ENCODE measurements at regions not wholly inside any gene's neighbourhood (a gene's known extent, or its start where the extent isn't known, plus 50 kb on each side); places are given as distances from the start of the nearest gene placed in this dataset.

DNA sequence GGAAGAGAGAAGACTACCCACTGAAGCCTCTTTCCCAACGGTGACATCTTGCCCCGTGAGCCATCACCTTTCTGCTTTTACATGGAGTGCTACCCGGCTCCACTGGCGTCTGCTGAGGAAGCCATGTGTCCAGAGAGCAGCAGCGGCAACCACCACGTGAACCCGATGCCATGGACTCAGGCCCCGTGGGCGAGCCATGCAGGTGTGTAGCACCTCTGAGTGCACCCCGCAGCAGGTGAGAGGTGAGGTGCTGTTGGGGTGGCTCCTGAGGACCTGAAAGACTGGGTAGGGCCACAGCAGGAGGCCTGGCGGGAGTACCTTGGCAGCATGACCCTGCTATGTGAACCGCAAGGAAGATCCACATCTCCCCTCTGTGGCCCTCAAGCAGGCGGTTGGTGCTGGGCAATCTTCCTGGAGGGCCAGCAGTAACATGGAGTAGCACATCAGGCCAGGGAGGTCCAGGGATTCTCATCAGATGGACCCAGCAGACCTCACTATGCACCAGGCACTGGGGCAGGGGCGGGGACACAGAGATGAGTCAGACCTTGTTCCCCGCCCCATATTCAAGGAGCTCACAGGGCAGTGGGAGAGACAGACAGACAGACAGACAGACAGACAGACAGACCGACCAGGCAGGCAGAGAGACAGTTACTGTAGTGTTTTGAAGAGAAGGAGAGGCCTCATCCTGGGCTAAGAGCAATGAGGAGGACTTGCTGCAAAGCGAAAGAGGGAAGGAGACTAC is 129.6 kb downstream of the PAPOLA start:
- no peak overlapping the region for H3K4me3 Mint-ChIP-seq
- no peaks in the 10 kb centered on the region for H3K27me3 Mint-ChIP-seq
- H3K4me1 Mint-ChIP-seq (ENCODE audit: low read depth), result no peaks in the 10 kb centered on the region
- no peak overlapping the region for H3K27ac Mint-ChIP-seq
- H3K9me3 Mint-ChIP-seq (ENCODE audit: low read depth), result no peaks in the 10 kb centered on the region
- no peaks in the 10 kb centered on the region for H3K36me3 Mint-ChIP-seq

DNA sequence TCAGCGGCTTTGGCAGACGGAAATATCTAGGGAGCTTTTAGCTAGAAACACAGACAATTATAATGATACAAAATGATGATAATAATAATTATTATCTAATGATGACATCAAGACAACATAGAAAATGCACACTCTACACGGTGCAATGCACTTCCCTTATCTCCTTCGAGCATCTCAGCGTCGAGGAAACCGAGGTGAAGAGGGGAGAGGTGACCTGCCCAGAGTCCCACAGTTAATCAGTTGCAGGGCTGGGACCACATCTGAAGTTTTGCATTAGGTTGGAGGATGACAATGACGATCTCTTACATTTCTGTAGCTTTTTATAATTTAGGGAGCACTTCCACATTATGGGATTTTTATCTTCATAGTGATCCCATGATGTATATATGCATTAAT is 130.2 kb downstream of the PAPOLA start:
- no peaks in the 10 kb centered on the region for H3K36me3 Mint-ChIP-seq
- H3K9me3 Mint-ChIP-seq (ENCODE audit: low read depth), result no peaks in the 10 kb centered on the region
- H3K27ac Mint-ChIP-seq, result no peak overlapping the region
- no peaks in the 10 kb centered on the region for H3K4me1 Mint-ChIP-seq (ENCODE audit: low read depth)
- no peaks in the 10 kb centered on the region for H3K27me3 Mint-ChIP-seq
- no peak overlapping the region for H3K4me3 Mint-ChIP-seq

DNA sequence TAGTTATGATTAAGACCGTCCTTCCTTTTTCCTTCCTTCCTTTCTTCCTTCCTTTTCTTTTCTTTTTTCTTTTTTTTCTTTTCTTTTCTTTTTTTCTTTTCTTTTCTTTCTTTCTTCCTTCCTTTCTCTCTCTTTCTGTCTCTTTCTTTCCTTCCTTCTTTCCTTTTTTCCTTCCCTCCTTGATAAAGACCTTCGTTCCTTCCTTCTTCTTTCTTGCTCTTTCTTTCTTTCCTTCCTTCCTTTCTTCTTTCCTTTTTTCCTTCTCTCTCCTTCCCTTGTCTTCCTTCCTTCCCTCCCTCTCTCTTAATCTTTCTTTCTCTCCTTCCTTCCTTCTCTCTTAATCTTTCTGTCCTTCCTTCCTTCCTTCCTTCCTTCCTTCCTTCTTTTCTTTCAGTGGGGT is 130.9 kb downstream of the PAPOLA start:
- H3K27me3 Mint-ChIP-seq, result no peaks in the 10 kb centered on the region
- no peak overlapping the region for H3K4me3 Mint-ChIP-seq
- H3K9me3 Mint-ChIP-seq (ENCODE audit: low read depth), result no peaks in the 10 kb centered on the region
- H3K36me3 Mint-ChIP-seq, result no peaks in the 10 kb centered on the region
- H3K4me1 Mint-ChIP-seq (ENCODE audit: low read depth), result no peaks in the 10 kb centered on the region
- H3K27ac Mint-ChIP-seq, result no peak overlapping the region

DNA sequence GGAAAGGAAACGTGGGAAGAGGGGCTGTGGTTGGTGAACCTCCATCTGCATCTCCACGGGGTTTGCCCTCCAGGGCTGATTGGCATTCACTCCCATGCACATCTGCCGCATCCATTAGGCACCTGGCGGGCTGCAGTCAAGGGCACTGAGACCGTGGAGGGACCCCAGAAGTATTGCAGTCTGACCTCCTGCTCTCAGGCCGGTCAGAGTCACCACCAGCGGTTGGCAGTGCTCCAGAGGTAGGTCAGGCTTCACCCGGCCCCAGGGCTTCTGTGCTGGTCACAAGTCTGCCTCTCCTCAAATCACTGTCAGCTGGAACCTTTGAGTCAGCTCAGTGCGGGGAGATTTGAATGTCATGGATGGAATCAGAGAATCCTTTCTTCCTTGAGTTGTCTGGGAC is 132.3 kb downstream of the PAPOLA start:
- Mint-ChIP-seq H3K27me3 (no peaks in the 10 kb centered on the region), H3K36me3 (no peaks in the 10 kb centered on the region), H3K27ac (no peak overlapping the region), H3K9me3 (ENCODE audit: low read depth) (no peaks in the 10 kb centered on the region), H3K4me1 (ENCODE audit: low read depth) (no peaks in the 10 kb centered on the region), H3K4me3 (no peak overlapping the region)

- Mint-ChIP-seq H3K4me3 (no peak overlapping the region), H3K9me3 (ENCODE audit: low read depth) (no peaks in the 10 kb centered on the region), H3K27me3 (no peaks in the 10 kb centered on the region), H3K27ac (no peak overlapping the region), H3K36me3 (no peaks in the 10 kb centered on the region), H3K4me1 (ENCODE audit: low read depth) (no peaks in the 10 kb centered on the region)
Observed at GRCh38 chr14:96634896-96635295, 132.7 kb downstream of the PAPOLA start.

- H3K36me3 Mint-ChIP-seq, result no peaks in the 10 kb centered on the region
- H3K27me3 Mint-ChIP-seq, result no peaks in the 10 kb centered on the region
- no peaks in the 10 kb centered on the region for H3K9me3 Mint-ChIP-seq (ENCODE audit: low read depth)
- no peaks in the 10 kb centered on the region for H3K4me1 Mint-ChIP-seq (ENCODE audit: low read depth)
- H3K4me3 Mint-ChIP-seq, result no peak overlapping the region
- H3K27ac Mint-ChIP-seq, result no peak overlapping the region
Observed at GRCh38 chr14:96635850-96636249, 133.7 kb downstream of the PAPOLA start.

GRCh38 chr14:96637521-96637920 is 135.3 kb downstream of the PAPOLA start:
- no peaks in the 10 kb centered on the region for H3K27me3 Mint-ChIP-seq
- H3K4me3 Mint-ChIP-seq, result no peak overlapping the region
- H3K36me3 Mint-ChIP-seq, result no peaks in the 10 kb centered on the region
- no peak overlapping the region for H3K27ac Mint-ChIP-seq
- no peaks in the 10 kb centered on the region for H3K4me1 Mint-ChIP-seq (ENCODE audit: low read depth)
- no peaks in the 10 kb centered on the region for H3K9me3 Mint-ChIP-seq (ENCODE audit: low read depth)

DNA sequence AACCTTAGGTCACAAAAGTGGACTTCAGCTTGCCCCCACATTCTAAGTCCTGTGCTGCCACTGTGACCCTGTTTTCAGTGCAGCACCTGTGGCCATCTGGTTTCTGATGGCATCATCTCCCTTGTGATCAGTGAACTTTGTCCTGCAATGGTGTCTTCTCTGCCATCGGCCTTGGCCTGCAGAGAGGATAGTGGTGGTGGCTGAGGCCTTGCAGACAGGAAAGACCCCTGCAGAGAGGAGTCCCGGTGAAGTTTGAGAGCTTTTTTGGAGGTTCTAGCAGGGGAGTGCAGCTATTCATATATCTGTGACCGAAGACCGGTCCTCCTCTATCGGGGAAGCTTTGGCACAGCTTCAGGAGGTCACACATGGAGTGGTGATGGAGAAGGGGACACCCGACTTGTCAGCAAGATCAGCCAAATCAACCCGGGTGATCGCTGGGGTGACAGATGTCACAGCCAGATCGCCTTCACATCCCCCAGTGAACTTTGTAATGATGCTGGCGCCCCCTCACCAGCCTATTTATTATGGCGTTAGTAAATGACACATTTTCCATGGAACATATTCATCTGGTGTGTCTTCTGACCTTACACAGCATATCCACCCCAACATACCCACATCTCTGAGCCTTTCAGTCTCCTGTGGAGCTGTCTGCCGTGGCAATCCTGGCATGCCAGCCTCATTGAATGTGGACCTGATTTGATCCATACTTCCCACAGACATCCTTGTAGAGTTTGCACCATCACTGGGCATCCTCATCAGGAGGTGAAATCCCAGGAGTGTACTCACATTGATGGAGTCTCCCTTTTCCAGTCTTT is 136.1 kb downstream of the PAPOLA start:
- H3K36me3 Mint-ChIP-seq, result no peaks in the 10 kb centered on the region
- no peaks in the 10 kb centered on the region for H3K9me3 Mint-ChIP-seq (ENCODE audit: low read depth)
- H3K27me3 Mint-ChIP-seq, result no peaks in the 10 kb centered on the region
- no peak overlapping the region for H3K27ac Mint-ChIP-seq
- H3K4me1 Mint-ChIP-seq (ENCODE audit: low read depth), result no peaks in the 10 kb centered on the region
- no peak overlapping the region for H3K4me3 Mint-ChIP-seq

GRCh38 chr14:96639550-96639949 is 137.4 kb downstream of the PAPOLA start:
- H3K4me3 Mint-ChIP-seq, result no peak overlapping the region
- H3K4me1 Mint-ChIP-seq (ENCODE audit: low read depth), result no peaks in the 10 kb centered on the region
- no peaks in the 10 kb centered on the region for H3K36me3 Mint-ChIP-seq
- no peaks in the 10 kb centered on the region for H3K27me3 Mint-ChIP-seq
- H3K27ac Mint-ChIP-seq, result no peak overlapping the region
- no peaks in the 10 kb centered on the region for H3K9me3 Mint-ChIP-seq (ENCODE audit: low read depth)

- Mint-ChIP-seq H3K27me3 (peaks cover 1% of the 10 kb centered on the region), H3K27ac (no peak overlapping the region), H3K4me3 (no peak overlapping the region), H3K36me3 (no peaks in the 10 kb centered on the region), H3K9me3 (ENCODE audit: low read depth) (peaks cover 9% of the 10 kb centered on the region), H3K4me1 (ENCODE audit: low read depth) (no peaks in the 10 kb centered on the region)
Observed at GRCh38 chr14:96648506-96649326, 146.5 kb downstream of the PAPOLA start.

DNA sequence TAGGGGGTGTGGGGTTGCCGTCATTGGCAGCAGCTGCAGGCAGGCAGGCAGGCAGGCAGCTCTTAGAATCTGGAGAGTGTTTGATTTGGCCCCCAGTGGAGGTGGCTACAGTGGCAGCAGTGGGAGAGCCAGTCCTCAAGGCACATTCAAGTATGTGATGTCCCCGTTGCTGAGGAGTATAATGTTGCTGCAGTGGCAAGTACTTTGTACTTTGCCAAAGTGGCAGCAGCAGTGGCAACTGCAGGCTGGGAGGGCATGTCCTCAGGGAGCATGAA is 147.1 kb downstream of the PAPOLA start:
- Mint-ChIP-seq H3K36me3 (no peaks in the 10 kb centered on the region), H3K4me1 (ENCODE audit: low read depth) (no peaks in the 10 kb centered on the region), H3K27me3 (peaks cover 1% of the 10 kb centered on the region), H3K27ac (no peak overlapping the region), H3K4me3 (no peak overlapping the region), H3K9me3 (ENCODE audit: low read depth) (peaks cover 9% of the 10 kb centered on the region)

DNA sequence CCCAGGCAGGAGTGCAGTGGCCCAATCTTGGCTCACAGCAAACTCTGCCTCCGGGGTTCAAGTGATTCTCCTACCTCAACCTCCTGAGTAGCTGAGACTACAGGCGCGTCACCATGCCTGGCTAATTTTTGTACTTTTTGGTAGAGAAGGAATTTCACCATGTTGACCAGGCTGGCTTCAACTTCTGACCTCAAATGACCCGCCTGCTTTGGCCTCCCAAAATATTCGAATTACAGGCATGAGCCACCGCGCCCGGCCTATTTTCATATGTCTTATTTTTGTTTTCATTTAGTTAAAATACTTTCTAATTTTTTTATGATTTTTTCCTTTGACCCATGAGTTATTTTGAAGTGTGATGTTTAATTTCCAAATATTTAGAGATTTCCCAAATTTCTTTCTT is 143.6 kb upstream of the VRK1 start:
- Mint-ChIP-seq H3K4me3 (no peak overlapping the region), H3K27ac (no peak overlapping the region), H3K4me1 (ENCODE audit: low read depth) (no peaks in the 10 kb centered on the region), H3K27me3 (peaks cover 8% of the 10 kb centered on the region), H3K9me3 (ENCODE audit: low read depth) (peaks cover 10% of the 10 kb centered on the region), H3K36me3 (peaks cover 2% of the 10 kb centered on the region)

GRCh38 chr14:96658611-96659010 is 138.6 kb upstream of the VRK1 start:
- peaks cover 21% of the 10 kb centered on the region for H3K27me3 Mint-ChIP-seq
- no peak overlapping the region for H3K27ac Mint-ChIP-seq

GRCh38 chr14:96660123-96660522 is 137.1 kb upstream of the VRK1 start:
- peaks cover 2% of the 10 kb centered on the region for H3K36me3 Mint-ChIP-seq
- peaks cover 21% of the 10 kb centered on the region for H3K27me3 Mint-ChIP-seq
- H3K27ac Mint-ChIP-seq, result no peak overlapping the region
- no peak overlapping the region for H3K4me3 Mint-ChIP-seq
- no peaks in the 10 kb centered on the region for H3K4me1 Mint-ChIP-seq (ENCODE audit: low read depth)
- peaks cover 10% of the 10 kb centered on the region for H3K9me3 Mint-ChIP-seq (ENCODE audit: low read depth)

More at GRCh38 chr14:96658611-96659010, 138.6 kb upstream of the VRK1 start:
- Mint-ChIP-seq H3K36me3 (peaks cover 2% of the 10 kb centered on the region), H3K4me3 (no peak overlapping the region), H3K9me3 (ENCODE audit: low read depth) (peaks cover 10% of the 10 kb centered on the region), H3K4me1 (ENCODE audit: low read depth) (no peaks in the 10 kb centered on the region)

DNA sequence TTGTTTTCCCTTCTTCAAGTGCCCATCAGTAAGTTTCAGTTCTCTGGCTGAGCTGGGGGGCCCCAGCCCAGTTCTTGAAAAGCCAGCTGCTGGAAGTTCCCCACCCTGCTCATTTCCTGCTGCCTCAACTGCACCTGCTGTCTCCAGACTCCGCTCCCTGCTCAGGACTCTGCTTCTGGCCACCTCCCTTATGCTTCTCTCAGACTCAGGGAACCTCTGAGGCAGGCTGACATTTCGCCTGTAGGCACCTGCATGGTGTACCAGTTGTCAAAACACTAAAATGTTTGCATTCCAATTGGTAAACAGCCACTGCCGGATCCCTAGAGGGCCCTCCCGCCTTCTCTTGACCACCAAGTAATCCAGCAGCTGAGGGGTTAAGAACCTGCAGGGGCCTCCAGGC is 136.5 kb upstream of the VRK1 start:
- Mint-ChIP-seq H3K27me3 (peaks cover 19% of the 10 kb centered on the region), H3K36me3 (peaks cover 2% of the 10 kb centered on the region), H3K9me3 (ENCODE audit: low read depth) (peaks cover 10% of the 10 kb centered on the region), H3K4me1 (ENCODE audit: low read depth) (no peaks in the 10 kb centered on the region), H3K4me3 (no peak overlapping the region), H3K27ac (no peak overlapping the region)
